GM18502 (cell line): ENCODE measurements at regions not wholly inside any gene's neighbourhood (a gene's known extent, or its start where the extent isn't known, plus 50 kb on each side); places are given as distances from the start of the nearest gene placed in this dataset.

Experiments
- ATAC-seq: cut with Tn5 transposase; IDR thresholded peaks from one replicate; pipeline ENCODE4 v1.9.1; 2021; ENCODE audit warnings: mild to moderate bottlenecking; ENCODE audit not compliant: unreplicated experiment, poor library complexity

GRCh38 chr6:44558832-44559251, 171.3 kb downstream of the CDC5L start:
- ATAC-seq = no peak

GRCh38 chr6:44559486-44560270, 172.2 kb downstream of the CDC5L start:
- no peak for ATAC-seq

GRCh38 chr6:44560458-44561059, 173.1 kb downstream of the CDC5L start:
- no peak for ATAC-seq

- ATAC-seq = no peak
These were observed 173.6 kb downstream of the CDC5L start for GRCh38 chr6:44561060-44561623.

GRCh38 chr6:44561832-44562665, 174.5 kb downstream of the CDC5L start:
- no peak for ATAC-seq

GRCh38 chr6:44563397-44563796, 175.9 kb downstream of the CDC5L start:
- ATAC-seq = no peak

- ATAC-seq = no peak
These were observed 177.5 kb downstream of the CDC5L start for GRCh38 chr6:44564906-44565524.

- no peak for ATAC-seq
These were observed 179.9 kb downstream of the CDC5L start for GRCh38 chr6:44567406-44567805.

- ATAC-seq = no peak
These were observed 181.6 kb downstream of the CDC5L start for GRCh38 chr6:44569131-44569530.

- ATAC-seq = no peak
These were observed 182.5 kb downstream of the CDC5L start for GRCh38 chr6:44569931-44570385.

GRCh38 chr6:44571510-44571909, 184.0 kb downstream of the CDC5L start:
- ATAC-seq = no peak

GRCh38 chr6:44572346-44572745, 184.8 kb downstream of the CDC5L start:
- ATAC-seq = no peak

GRCh38 chr6:44575644-44576043, 188.1 kb downstream of the CDC5L start:
- no peak for ATAC-seq

GRCh38 chr6:44576132-44576631, 188.7 kb downstream of the CDC5L start:
- no peak for ATAC-seq

- no peak for ATAC-seq
These were observed 193.4 kb downstream of the CDC5L start for GRCh38 chr6:44580901-44581300.

- ATAC-seq = no peak
These were observed 195.4 kb downstream of the CDC5L start for GRCh38 chr6:44582930-44583329.

- ATAC-seq = no peak
These were observed 203.0 kb downstream of the CDC5L start for GRCh38 chr6:44590471-44590870.

GRCh38 chr6:44593539-44593944, 206.0 kb downstream of the CDC5L start:
- no peak for ATAC-seq

GRCh38 chr6:44594481-44594880, 207.0 kb downstream of the CDC5L start:
- no peak for ATAC-seq

GRCh38 chr6:44598679-44599078, 211.2 kb downstream of the CDC5L start:
- no peak for ATAC-seq
